ENCODE measurements at regions not wholly inside any gene's neighbourhood (a gene's known extent, or its start where the extent isn't known, plus 50 kb on each side); places are given as distances from the start of the nearest gene placed in this dataset.
A peak's percentile ranks its signal among the peaks of the same experiment; 100 is the strongest.

- no peaks in the 10 kb centered on the region for H3K27me3 ChIP-seq (ENCODE audit: control insufficient read depth, insufficient read depth, low read length)
- DNase-seq, result no peak
- H3K9me3 ChIP-seq (replicated peaks; ENCODE audit: control insufficient read depth, low read depth, low read length), result no peaks in the 10 kb centered on the region
- no peak overlapping the region for H3K4me3 ChIP-seq (ENCODE audit: low read length)
- H3K36me3 ChIP-seq (ENCODE audit: control insufficient read depth, insufficient read depth, low read length), result no peaks in the 10 kb centered on the region
- no peaks in the 10 kb centered on the region for H3K4me1 ChIP-seq (ENCODE audit: control insufficient read depth, insufficient read depth, low read length)
- no peak overlapping the region for H3K27ac ChIP-seq (ENCODE audit: low read length)
Observed at GRCh38 chr14:39740454-39740853, 308.2 kb upstream of the FBXO33 start.

GRCh38 chr14:39739796-39740195 lies 307.6 kb upstream of the FBXO33 start:
- peak; percentile 1 for DNase-seq
- WGBS (ENCODE audit: insufficient coverage), result 80% methylated on average over 2 of the region's 2 CpGs
- H3K36me3 ChIP-seq (ENCODE audit: control insufficient read depth, insufficient read depth, low read length), result no peaks in the 10 kb centered on the region
- no peak overlapping the region for H3K27ac ChIP-seq (ENCODE audit: low read length)
- H3K4me3 ChIP-seq (ENCODE audit: low read length), result no peak overlapping the region
- H3K27me3 ChIP-seq (ENCODE audit: control insufficient read depth, insufficient read depth, low read length), result no peaks in the 10 kb centered on the region
- no peaks in the 10 kb centered on the region for H3K4me1 ChIP-seq (ENCODE audit: control insufficient read depth, insufficient read depth, low read length)
- H3K9me3 ChIP-seq (replicated peaks; ENCODE audit: control insufficient read depth, low read depth, low read length), result no peaks in the 10 kb centered on the region

GRCh38 chr14:39734306-39734705 lies 302.1 kb upstream of the FBXO33 start:
- no peak for DNase-seq
- Histone ChIP-seq H3K9me3 (replicated peaks; ENCODE audit: control insufficient read depth, low read depth, low read length) (no peaks in the 10 kb centered on the region), H3K4me1 (ENCODE audit: control insufficient read depth, insufficient read depth, low read length) (no peaks in the 10 kb centered on the region), H3K4me3 (ENCODE audit: low read length) (no peak overlapping the region), H3K36me3 (ENCODE audit: control insufficient read depth, insufficient read depth, low read length) (no peaks in the 10 kb centered on the region), H3K27ac (ENCODE audit: low read length) (no peak overlapping the region), H3K27me3 (ENCODE audit: control insufficient read depth, insufficient read depth, low read length) (no peaks in the 10 kb centered on the region)

GRCh38 chr14:39733741-39734140 lies 301.5 kb upstream of the FBXO33 start:
- Histone ChIP-seq H3K4me1 (ENCODE audit: control insufficient read depth, insufficient read depth, low read length) (no peaks in the 10 kb centered on the region), H3K27me3 (ENCODE audit: control insufficient read depth, insufficient read depth, low read length) (no peaks in the 10 kb centered on the region), H3K27ac (ENCODE audit: low read length) (no peak overlapping the region), H3K36me3 (ENCODE audit: control insufficient read depth, insufficient read depth, low read length) (no peaks in the 10 kb centered on the region), H3K4me3 (ENCODE audit: low read length) (no peak overlapping the region), H3K9me3 (replicated peaks; ENCODE audit: control insufficient read depth, low read depth, low read length) (no peaks in the 10 kb centered on the region)
- DNase-seq, result no peak
- 100% methylated on average over 1 of the region's 1 CpG for WGBS (ENCODE audit: insufficient coverage)

- no peak for DNase-seq
- Histone ChIP-seq H3K4me3 (ENCODE audit: low read length) (no peak overlapping the region), H3K36me3 (ENCODE audit: control insufficient read depth, insufficient read depth, low read length) (no peaks in the 10 kb centered on the region), H3K27me3 (ENCODE audit: control insufficient read depth, insufficient read depth, low read length) (no peaks in the 10 kb centered on the region), H3K4me1 (ENCODE audit: control insufficient read depth, insufficient read depth, low read length) (no peaks in the 10 kb centered on the region), H3K9me3 (replicated peaks; ENCODE audit: control insufficient read depth, low read depth, low read length) (no peaks in the 10 kb centered on the region), H3K27ac (ENCODE audit: low read length) (no peak overlapping the region)
- WGBS (ENCODE audit: insufficient coverage), result 92% methylated on average over 2 of the region's 2 CpGs
Observed at GRCh38 chr14:39731912-39732311, 299.7 kb upstream of the FBXO33 start.

- WGBS (ENCODE audit: insufficient coverage), result no CpG with 5 or more reads among the region's 2 CpGs
- Histone ChIP-seq H3K36me3 (ENCODE audit: control insufficient read depth, insufficient read depth, low read length) (no peaks in the 10 kb centered on the region), H3K9me3 (replicated peaks; ENCODE audit: control insufficient read depth, low read depth, low read length) (no peaks in the 10 kb centered on the region), H3K4me1 (ENCODE audit: control insufficient read depth, insufficient read depth, low read length) (no peaks in the 10 kb centered on the region), H3K27me3 (ENCODE audit: control insufficient read depth, insufficient read depth, low read length) (no peaks in the 10 kb centered on the region), H3K27ac (ENCODE audit: low read length) (no peak overlapping the region), H3K4me3 (ENCODE audit: low read length) (no peak overlapping the region)
- DNase-seq, result no peak
Observed at GRCh38 chr14:39726563-39726962, 294.3 kb upstream of the FBXO33 start.

- WGBS (ENCODE audit: insufficient coverage), result no CpG with 5 or more reads among the region's 2 CpGs
Observed at GRCh38 chr14:39722547-39723273, 290.5 kb upstream of the FBXO33 start.

GRCh38 chr14:39716987-39717570 lies 284.8 kb upstream of the FBXO33 start:
- no peaks in the 10 kb centered on the region for H3K36me3 ChIP-seq (ENCODE audit: control insufficient read depth, insufficient read depth, low read length)
- H3K4me3 ChIP-seq (ENCODE audit: low read length), result no peak overlapping the region
- H3K4me1 ChIP-seq (ENCODE audit: control insufficient read depth, insufficient read depth, low read length), result no peaks in the 10 kb centered on the region
- H3K9me3 ChIP-seq (replicated peaks; ENCODE audit: control insufficient read depth, low read depth, low read length), result no peaks in the 10 kb centered on the region
- H3K27ac ChIP-seq (ENCODE audit: low read length), result no peak overlapping the region
- 100% methylated on average over 1 of the region's 3 CpGs for WGBS (ENCODE audit: insufficient coverage)
- DNase-seq, result no peak
- H3K27me3 ChIP-seq (ENCODE audit: control insufficient read depth, insufficient read depth, low read length), result no peaks in the 10 kb centered on the region

More at GRCh38 chr14:39722547-39723273, 290.5 kb upstream of the FBXO33 start:
- no peaks in the 10 kb centered on the region for H3K36me3 ChIP-seq (ENCODE audit: control insufficient read depth, insufficient read depth, low read length)
- no peaks in the 10 kb centered on the region for H3K27me3 ChIP-seq (ENCODE audit: control insufficient read depth, insufficient read depth, low read length)
- no peak overlapping the region for H3K27ac ChIP-seq (ENCODE audit: low read length)
- H3K4me3 ChIP-seq (ENCODE audit: low read length), result no peak overlapping the region
- H3K4me1 ChIP-seq (ENCODE audit: control insufficient read depth, insufficient read depth, low read length), result no peaks in the 10 kb centered on the region
- H3K9me3 ChIP-seq (replicated peaks; ENCODE audit: control insufficient read depth, low read depth, low read length), result no peaks in the 10 kb centered on the region
- no peak for DNase-seq

- Histone ChIP-seq H3K4me3 (ENCODE audit: low read length) (no peak overlapping the region), H3K9me3 (replicated peaks; ENCODE audit: control insufficient read depth, low read depth, low read length) (no peaks in the 10 kb centered on the region), H3K4me1 (ENCODE audit: control insufficient read depth, insufficient read depth, low read length) (no peaks in the 10 kb centered on the region), H3K36me3 (ENCODE audit: control insufficient read depth, insufficient read depth, low read length) (no peaks in the 10 kb centered on the region), H3K27me3 (ENCODE audit: control insufficient read depth, insufficient read depth, low read length) (no peaks in the 10 kb centered on the region), H3K27ac (ENCODE audit: low read length) (no peak overlapping the region)
- no peak for DNase-seq
- WGBS (ENCODE audit: insufficient coverage), result no CpG with 5 or more reads among the region's 1 CpG
Observed at GRCh38 chr14:39712293-39712999, 280.2 kb upstream of the FBXO33 start.

GRCh38 chr14:39704594-39704993 lies 272.4 kb upstream of the FBXO33 start:
- H3K27me3 ChIP-seq (ENCODE audit: control insufficient read depth, insufficient read depth, low read length), result no peaks in the 10 kb centered on the region
- H3K36me3 ChIP-seq (ENCODE audit: control insufficient read depth, insufficient read depth, low read length), result no peaks in the 10 kb centered on the region
- no peaks in the 10 kb centered on the region for H3K9me3 ChIP-seq (replicated peaks; ENCODE audit: control insufficient read depth, low read depth, low read length)
- no peak overlapping the region for H3K4me3 ChIP-seq (ENCODE audit: low read length)
- no peak overlapping the region for H3K27ac ChIP-seq (ENCODE audit: low read length)
- WGBS (ENCODE audit: insufficient coverage), result no CpG with 5 or more reads among the region's 2 CpGs
- no peaks in the 10 kb centered on the region for H3K4me1 ChIP-seq (ENCODE audit: control insufficient read depth, insufficient read depth, low read length)
- DNase-seq, result peak; percentile 6

All from muscle of leg (tissue), 3 donors.